Hepatocyte (in vitro differentiated cells): ENCODE measurements at regions not wholly inside any gene's neighbourhood (a gene's known extent, or its start where the extent isn't known, plus 50 kb on each side); places are given as distances from the start of the nearest gene placed in this dataset.

ENCODE experiments used
- DNase-seq: peaks from one replicate; pipeline ENCODE4 v3.0.0-alpha.2; 2016; ENCODE audit warnings: low spot score
- H2AFZ ChIP-seq: fragments of 200-600 bp; sonication (generic); 2 replicates; pipeline ENCODE4 v1.6.0; 2016; ENCODE audit warnings: antibody characterized with exemption, mild to moderate bottlenecking
- H3K27ac ChIP-seq: fragments of 200-600 bp; sonication (generic); 2 replicates; pipeline ENCODE4 v1.5.1; 2016; ENCODE audit warnings: mild to moderate bottlenecking
- H3K27me3 ChIP-seq: fragments of 200-600 bp; sonication (generic); 2 replicates; pipeline ENCODE4 v1.6.1; 2016
- H3K36me3 ChIP-seq: fragments of 200-600 bp; sonication (generic); replicated peaks from 2 replicates; pipeline ENCODE4 v1.5.1; 2016; ENCODE audit warnings: low read depth; ENCODE audit not compliant: insufficient read depth
- H3K4me1 ChIP-seq: fragments of 200-600 bp; sonication (generic); 2 replicates; pipeline ENCODE4 v1.5.1; 2016; ENCODE audit warnings: mild to moderate bottlenecking, moderate library complexity; ENCODE audit not compliant: insufficient read depth
- H3K4me2 ChIP-seq: fragments of 200-600 bp; sonication (generic); 2 replicates; pipeline ENCODE4 v1.6.0; 2016
- H3K4me3 ChIP-seq: fragments of 200-600 bp; sonication (generic); 2 replicates; pipeline ENCODE4 v1.5.1; 2016; ENCODE audit warnings: mild to moderate bottlenecking
- H3K79me2 ChIP-seq: fragments of 200-600 bp; sonication (generic); 2 replicates; pipeline ENCODE4 v1.6.0; 2017; ENCODE audit warnings: mild to moderate bottlenecking
- H3K9me2 ChIP-seq: fragments of 200-600 bp; sonication (generic); replicated peaks from 2 replicates; pipeline ENCODE4 v1.6.0; 2017; ENCODE audit warnings: mild to moderate bottlenecking; ENCODE audit not compliant: insufficient read depth
- H3K9me3 ChIP-seq: fragments of 200-600 bp; sonication (generic); 2 replicates; pipeline ENCODE4 v1.5.1; 2016; ENCODE audit warnings: low read depth, mild to moderate bottlenecking
- H4K20me1 ChIP-seq: fragments of 200-600 bp; sonication (generic); 2 replicates; pipeline ENCODE4 v1.6.0; 2016; ENCODE audit warnings: mild to moderate bottlenecking; ENCODE audit not compliant: insufficient read depth, poor library complexity, severe bottlenecking
- CTCF ChIP-seq: fragments of 200-600 bp; sonication (generic); IDR thresholded peaks from 2 replicates; pipeline ENCODE4 v1.5.1; 2016; ENCODE audit warnings: antibody characterized with exemption, mild to moderate bottlenecking; ENCODE audit not compliant: poor library complexity
- EZH2 ChIP-seq: fragments of 200-600 bp; sonication (generic); IDR thresholded peaks from 2 replicates; pipeline ENCODE4 v1.6.1; 2016; ENCODE audit warnings: antibody characterized with exemption, mild to moderate bottlenecking, borderline replicate concordance
- EZH2phosphoT487 ChIP-seq: fragments of 200-600 bp; sonication (generic); IDR thresholded peaks from one replicate; pipeline ENCODE4 v1.6.1; 2018; ENCODE audit warnings: antibody characterized with exemption, mild to moderate bottlenecking, low read depth, moderate library complexity; ENCODE audit not compliant: unreplicated experiment, severe bottlenecking
- WGBS: methylation state at CpG from one replicate; pipeline ENCODE4 v1.1.6; 2016; ENCODE audit warnings: low lambda C conversion rate; ENCODE audit errors: missing lambda C conversion rate; 5-methylcytosine and 5-hydroxymethylcytosine counted together

DNA sequence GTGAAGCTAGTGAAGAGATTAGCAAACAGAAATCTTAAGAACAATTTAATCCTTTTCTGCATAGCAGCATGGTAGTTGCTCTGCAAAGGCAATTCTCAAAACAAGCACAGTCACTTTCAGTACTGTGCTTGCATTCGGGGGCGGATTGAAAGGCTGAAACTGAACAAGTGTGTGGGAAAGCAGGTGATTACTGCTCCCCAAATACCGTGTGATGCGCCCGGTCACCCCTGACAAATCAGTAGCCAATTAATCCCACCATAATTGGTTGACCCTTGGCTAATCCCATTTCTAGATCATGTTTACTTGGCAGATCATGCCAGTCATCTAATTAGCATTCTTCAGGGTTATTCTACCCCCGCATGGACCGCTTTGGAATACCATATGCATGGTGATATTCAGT is 76.5 kb upstream of the ADRB1 start:
- H3K79me2 ChIP-seq: no peaks in the 10 kb centered on the region
- H3K9me3 ChIP-seq: no peaks in the 10 kb centered on the region
- no peak for TF ChIP-seq CTCF
- no peak for TF ChIP-seq EZH2
- TF ChIP-seq EZH2phosphoT487: no peak
- H3K36me3 ChIP-seq: no peaks in the 10 kb centered on the region
- H3K4me1 ChIP-seq: no peaks in the 10 kb centered on the region
- H3K4me3 ChIP-seq: no peak overlapping the region
- H3K27ac ChIP-seq: no peak overlapping the region
- no peak overlapping the region for H3K4me2 ChIP-seq
- H4K20me1 ChIP-seq: no peaks in the 10 kb centered on the region
- 90% methylated on average over 7 of the region's 7 CpGs for WGBS
- no peaks in the 10 kb centered on the region for H3K9me2 ChIP-seq
- no peak overlapping the region for H2AFZ ChIP-seq
- no peak for DNase-seq
- H3K27me3 ChIP-seq: no peaks in the 10 kb centered on the region

DNA sequence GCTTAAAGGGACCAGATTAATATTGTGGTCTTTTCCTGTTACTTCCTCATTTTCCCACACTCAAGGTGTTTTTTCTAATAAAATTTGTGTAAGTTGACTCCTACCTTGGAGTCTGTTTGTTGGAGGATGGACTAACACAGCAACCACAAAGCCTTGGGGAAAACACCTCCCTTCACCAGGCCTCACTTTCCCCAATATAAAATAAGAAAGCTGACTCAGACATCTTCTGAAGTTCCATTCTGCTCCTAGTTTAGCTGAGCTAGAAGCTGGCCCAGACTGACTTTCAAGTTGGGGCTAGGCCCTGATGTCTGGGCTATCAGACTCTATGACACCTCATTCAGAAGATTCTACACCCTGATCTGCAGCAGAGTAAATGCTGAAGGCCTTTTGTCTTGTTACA is 73.0 kb upstream of the ADRB1 start:
- Histone ChIP-seq H3K79me2 (no peaks in the 10 kb centered on the region), H3K9me3 (no peaks in the 10 kb centered on the region), H3K36me3 (no peaks in the 10 kb centered on the region), H2AFZ (no peak overlapping the region), H3K27ac (no peak overlapping the region), H3K27me3 (no peaks in the 10 kb centered on the region), H4K20me1 (no peaks in the 10 kb centered on the region), H3K4me3 (no peak overlapping the region), H3K4me1 (no peaks in the 10 kb centered on the region), H3K9me2 (no peaks in the 10 kb centered on the region), H3K4me2 (no peak overlapping the region)
- no peak for TF ChIP-seq EZH2phosphoT487
- TF ChIP-seq CTCF: no peak
- no peak for TF ChIP-seq EZH2
- DNase-seq: no peak

- Histone ChIP-seq H3K79me2 (no peaks in the 10 kb centered on the region), H3K9me2 (no peaks in the 10 kb centered on the region), H3K4me1 (no peaks in the 10 kb centered on the region), H3K9me3 (no peaks in the 10 kb centered on the region), H3K27me3 (no peaks in the 10 kb centered on the region), H4K20me1 (no peaks in the 10 kb centered on the region), H3K4me3 (no peak overlapping the region), H3K4me2 (no peak overlapping the region), H3K27ac (no peak overlapping the region), H3K36me3 (no peaks in the 10 kb centered on the region), H2AFZ (no peak overlapping the region)
- no peak for DNase-seq
- no peak for TF ChIP-seq EZH2
- no peak for TF ChIP-seq EZH2phosphoT487
- TF ChIP-seq CTCF: no peak
- 93% methylated on average over 3 of the region's 3 CpGs for WGBS
These were observed 72.2 kb upstream of the ADRB1 start for GRCh38 chr10:113971349-113971973.

DNA sequence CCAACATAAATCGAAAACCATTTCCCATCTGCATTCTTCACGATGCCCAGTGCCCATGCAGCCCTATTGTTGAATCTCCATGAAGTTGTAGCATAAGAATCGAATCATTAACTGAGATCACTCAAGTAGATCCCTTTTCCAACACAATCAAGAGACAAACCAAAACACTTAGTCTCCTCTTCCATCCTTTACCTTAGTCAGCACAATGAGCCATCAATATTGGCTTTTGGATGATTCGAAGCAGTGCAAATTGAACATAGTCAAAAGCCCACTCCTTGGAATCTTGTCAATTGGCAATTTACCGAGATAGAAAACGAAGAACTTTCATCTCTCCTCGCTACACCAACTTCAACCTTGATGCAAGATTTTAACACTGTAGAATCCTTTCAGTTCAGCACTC is 66.5 kb upstream of the ADRB1 start:
- Histone ChIP-seq H3K4me3 (no peak overlapping the region), H3K36me3 (no peaks in the 10 kb centered on the region), H3K27ac (no peak overlapping the region), H2AFZ (no peak overlapping the region), H4K20me1 (no peaks in the 10 kb centered on the region), H3K27me3 (no peaks in the 10 kb centered on the region), H3K4me2 (no peak overlapping the region), H3K9me3 (no peaks in the 10 kb centered on the region), H3K79me2 (no peaks in the 10 kb centered on the region), H3K9me2 (no peaks in the 10 kb centered on the region), H3K4me1 (no peaks in the 10 kb centered on the region)
- DNase-seq: no peak
- TF ChIP-seq EZH2phosphoT487 (no peak), CTCF (no peak), EZH2 (no peak)
- 95% methylated on average over 7 of the region's 7 CpGs for WGBS
